ENCODE measurements at regions not wholly inside any gene's neighbourhood (a gene's known extent, or its start where the extent isn't known, plus 50 kb on each side); places are given as distances from the start of the nearest gene placed in this dataset.

DNA sequence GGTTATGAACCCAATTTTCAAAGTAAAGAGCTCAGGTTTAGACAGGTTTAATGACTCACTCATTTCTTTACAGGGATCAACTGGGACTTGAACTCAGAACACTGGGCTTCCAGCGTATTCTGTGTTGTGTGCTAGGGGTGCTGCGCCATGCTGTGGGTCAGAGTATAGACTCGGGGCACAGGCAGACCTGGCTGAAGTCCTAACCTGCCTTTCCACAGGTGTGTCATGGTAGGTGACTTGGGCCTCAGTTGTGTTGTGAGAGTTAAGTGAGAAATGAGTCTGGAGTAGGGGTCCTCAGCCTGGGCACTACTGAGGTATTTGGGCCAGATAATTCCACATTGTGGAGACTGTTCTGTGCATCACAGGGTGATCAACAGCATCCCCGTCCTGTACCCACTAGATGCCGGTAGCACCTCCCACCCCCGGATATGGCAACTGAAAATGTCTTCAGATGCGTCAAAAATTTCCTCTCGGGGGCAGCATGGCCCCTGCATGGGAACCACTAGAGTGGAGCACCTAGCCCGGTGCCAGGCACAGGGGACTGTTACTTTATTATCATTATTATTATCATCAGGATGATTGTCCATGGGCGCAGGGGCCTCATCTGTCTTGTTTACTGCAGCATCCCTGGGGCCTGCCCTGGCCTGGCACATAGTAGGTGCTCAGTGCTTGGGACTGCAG, 575.5 kb downstream of the PTPRU start:
- TF ChIP-seq ZNF274 (IDR thresholded peaks at IDR 0.05; ENCODE audit: low read depth, low read length) (no peak), YY1 (IDR thresholded peaks at IDR 0.05; ENCODE audit: insufficient read depth, insufficient read length) (no peak), SUZ12 (IDR thresholded peaks at IDR 0.05; ENCODE audit: extremely low read depth, insufficient read depth, insufficient read length) (no peak)

All from NT2/D1 (cell line).